Jurkat, Clone E6-1 (cell line): ENCODE measurements at regions not wholly inside any gene's neighbourhood (a gene's known extent, or its start where the extent isn't known, plus 50 kb on each side); places are given as distances from the start of the nearest gene placed in this dataset.

ENCODE experiments used
- DNase-seq: peaks from one replicate; pipeline ENCODE4 v3.0.0-alpha.2; 2011; ENCODE audit warnings: low read depth, low spot score
- H3K4me3 ChIP-seq: 2 replicates; pipeline ENCODE4 v1.5.1; 2011; ENCODE audit warnings: mild to moderate bottlenecking, low read length, control low read depth, moderate library complexity

DNA sequence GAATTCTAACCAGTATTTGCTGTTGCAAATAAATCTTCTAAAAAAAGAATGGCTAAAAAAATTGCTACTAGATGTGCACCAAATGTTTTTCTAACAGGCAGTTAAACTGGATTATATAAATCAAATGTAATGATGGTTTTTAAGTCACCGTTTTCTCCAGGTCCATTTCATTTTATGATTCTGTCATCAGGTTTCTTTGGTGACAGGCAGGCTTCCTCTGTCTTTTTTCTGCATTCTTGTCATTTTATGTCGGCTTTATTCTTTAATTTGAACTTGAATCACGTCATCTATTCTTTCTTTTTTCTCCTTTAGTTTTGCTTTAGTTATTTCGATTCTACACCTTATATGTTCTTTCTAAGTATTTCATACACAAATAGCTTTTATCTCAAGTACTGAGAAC, 212.5 kb downstream of the SOCS6 start:
- DNase-seq = no peak
- H3K4me3 ChIP-seq = no peak overlapping the region

DNA sequence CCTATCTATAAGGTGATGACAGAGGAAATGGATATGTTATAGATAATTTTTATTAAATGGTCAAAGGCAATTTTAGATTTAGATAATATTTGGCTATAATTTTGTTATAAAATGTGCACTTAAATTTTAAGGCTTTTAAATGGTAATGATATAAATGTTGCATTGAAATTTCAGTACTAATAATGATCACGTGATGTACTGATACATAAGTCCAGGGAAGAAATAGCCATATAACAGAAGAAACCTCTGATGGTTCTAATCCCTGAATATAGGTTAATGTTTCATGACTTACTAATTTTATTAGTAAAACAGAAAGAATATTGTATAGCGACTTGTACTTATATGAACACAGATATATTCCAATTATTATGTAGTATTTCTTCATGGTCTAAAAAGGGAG, 211.9 kb downstream of the SOCS6 start:
- H3K4me3 ChIP-seq = no peak overlapping the region

DNA sequence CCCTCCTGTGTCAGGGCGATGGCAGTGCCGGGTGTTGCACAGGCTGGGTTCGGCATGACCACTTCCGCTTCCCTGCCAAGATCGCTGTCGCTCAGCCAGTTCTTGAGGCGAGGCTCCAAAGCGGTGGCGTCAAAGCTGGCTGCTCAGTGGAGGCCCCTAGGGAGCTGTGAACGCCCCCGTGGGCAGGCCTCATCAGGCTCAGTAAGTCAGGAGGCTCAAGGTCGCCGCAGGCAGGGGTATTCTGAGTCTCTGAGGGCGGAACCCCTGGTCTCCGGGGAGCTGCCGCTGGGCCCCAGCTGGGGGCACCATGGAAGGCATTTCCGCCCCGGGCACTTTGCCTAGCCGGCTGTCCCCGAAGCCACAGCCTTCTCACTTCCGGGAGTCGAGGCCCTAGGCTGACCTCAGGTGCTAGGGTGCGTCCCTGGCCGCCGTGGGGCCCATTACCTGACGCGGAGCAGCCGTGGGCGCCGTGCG, 210.4 kb downstream of the SOCS6 start:
- H3K4me3 ChIP-seq = no peak overlapping the region
- no peak for DNase-seq

More for the DNA sequence above, 211.9 kb downstream of the SOCS6 start:
- DNase-seq = no peak

DNA sequence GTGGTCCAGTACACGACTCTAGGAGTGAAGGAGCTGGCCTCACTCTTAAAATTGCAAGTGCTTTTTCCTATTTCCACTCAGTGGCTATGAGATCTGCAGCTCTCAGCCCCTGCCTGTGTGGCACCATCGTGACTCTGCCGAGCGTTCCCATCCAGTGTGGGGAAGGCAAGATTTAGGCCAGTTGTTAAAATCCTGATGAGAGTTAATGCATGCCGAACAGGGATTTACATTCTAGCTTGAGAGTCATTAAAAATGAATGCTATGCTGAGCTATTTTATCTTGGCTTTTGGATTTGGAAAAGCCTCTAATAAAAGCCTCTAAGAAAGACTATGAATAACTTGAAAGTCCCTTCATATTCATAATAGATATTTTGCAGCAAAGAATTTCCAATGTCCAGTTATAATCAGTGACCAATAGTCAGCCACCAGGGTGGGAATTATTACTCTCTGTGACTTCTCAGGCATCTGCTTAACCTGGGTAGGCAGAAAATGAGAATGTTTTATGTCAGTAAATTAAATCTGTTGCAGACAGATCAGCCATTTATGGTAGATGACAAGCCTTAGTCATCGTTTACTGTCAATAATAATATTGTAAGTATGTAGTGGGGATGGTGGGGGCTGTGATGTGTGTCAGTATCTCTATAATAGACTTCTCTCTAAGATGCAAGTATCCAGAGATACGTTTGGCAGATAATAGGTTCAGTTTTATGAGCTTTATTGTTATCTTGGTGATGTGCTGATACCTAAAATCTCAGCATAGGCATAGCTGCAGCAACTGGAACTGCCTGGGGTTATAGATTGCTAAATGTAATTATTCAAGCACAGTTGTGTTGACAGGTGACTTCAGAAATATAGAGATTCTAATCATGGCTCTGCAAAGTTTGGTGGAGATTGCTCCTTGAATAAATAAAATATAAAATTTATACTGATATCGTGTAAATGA, 207.8 kb downstream of the SOCS6 start:
- DNase-seq = no peak
- H3K4me3 ChIP-seq = no peak overlapping the region

DNA sequence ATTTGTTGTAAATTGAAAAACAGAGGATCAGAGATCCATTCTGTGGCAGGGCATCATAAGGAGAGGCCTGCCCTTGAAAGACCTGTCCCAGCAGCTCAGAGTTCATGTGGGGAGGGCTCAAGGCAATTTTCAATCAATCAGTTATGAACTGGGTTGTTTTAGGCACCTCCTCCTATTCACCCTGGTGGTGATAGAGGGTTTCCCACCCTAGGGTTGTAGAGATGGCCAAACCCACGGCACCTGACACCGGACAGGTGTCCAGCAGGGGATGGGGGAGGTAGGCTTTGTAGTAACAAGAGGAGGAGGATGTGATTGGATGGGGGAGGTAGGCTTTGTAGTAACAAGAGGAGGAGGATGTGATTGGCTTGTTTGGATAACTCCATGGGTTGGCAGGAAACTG, 205.7 kb downstream of the SOCS6 start:
- DNase-seq = no peak
- no peak overlapping the region for H3K4me3 ChIP-seq

DNA sequence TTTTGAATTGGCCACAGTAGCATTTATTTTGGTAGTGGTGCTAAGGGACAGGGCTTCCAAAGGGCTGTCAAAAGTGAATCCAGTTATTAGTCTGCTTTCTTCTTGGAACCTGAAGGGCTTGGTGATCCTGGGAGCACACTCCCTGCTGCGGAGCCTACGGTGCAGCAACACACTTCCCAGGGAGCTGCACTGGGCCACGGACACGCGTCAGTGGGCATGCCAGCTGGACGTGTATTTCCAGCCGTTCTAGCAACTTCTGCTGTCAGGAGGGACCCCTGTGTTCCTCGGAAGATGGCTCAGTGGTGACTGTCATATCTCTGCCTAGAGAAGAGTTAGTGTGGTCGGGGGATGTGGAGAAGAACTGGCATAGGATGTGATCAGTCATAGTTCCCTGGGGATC, 204.6 kb downstream of the SOCS6 start:
- H3K4me3 ChIP-seq = no peak overlapping the region
- DNase-seq = no peak

DNA sequence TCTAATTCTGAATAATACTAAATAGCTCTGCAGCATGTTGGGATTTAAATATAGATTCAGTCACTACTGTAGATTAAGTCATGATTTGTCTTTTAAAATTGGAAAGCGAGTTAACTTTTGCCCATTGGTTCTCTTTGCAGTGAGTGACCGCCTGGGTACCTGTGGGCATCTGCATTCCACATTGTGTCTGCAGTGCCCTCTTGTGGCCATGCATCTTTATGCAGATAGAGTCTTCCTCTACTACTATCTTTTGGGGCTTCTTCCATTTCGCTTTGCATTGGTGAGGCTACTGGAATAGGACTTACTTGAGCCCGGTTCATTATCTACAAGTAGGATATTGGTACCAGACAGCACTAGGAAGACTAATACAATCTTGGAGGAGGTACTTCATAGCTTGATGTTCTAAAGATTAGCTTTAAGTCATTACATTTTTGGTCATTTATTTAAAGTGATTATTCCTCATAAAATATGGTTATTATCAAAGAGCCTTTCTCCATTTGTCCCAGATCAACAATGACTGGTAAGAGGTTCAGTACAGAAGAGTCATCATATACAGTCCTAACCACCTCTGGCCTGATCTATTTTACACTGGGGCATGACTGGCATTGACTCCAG, 203.0 kb downstream of the SOCS6 start:
- no peak overlapping the region for H3K4me3 ChIP-seq
- peak; percentile 28 for DNase-seq

DNA sequence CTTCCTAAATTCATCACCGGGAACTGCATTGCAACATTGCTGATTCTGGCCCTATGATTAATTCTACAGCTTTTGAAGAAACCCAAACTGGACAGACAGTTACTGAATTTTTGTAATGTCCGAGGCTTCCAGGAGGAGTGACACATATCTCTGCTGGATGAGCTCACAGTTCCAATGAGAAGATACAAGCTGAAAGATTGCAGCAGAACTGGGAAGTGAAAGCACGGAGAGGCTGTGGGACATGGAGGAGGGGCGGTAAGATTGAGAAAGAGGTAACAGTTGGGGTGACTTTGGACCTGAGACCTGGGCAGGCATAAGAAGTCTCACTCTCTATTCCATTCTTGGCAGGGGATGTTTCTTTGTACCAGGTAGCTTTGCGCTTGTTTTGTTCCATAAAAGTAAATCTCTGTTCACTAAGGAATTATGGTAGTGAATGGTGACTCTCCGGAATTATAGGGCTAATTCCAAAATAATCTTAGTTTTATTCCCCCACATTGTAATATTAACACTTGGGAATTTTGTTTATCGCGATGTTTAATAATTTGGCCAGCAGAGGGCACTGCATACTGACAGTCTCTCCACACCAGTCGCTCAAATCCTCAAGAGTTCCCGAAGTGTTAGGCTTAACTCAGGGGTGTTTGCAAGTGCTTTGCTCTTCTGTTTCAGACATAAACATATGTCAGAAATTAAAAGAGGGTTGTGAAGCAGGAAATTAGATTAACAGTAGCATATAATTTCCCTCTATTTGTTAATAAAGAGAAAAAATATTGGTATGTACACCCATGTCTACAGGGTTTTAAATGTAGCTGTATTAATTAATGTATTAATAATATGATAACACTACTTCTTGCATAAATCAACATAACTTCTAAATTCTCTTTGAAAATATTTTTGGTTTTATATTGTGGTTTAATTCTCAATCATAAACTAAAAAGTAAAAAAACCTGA, 201.4 kb downstream of the SOCS6 start:
- peak; percentile 47 for DNase-seq
- no peak overlapping the region for H3K4me3 ChIP-seq

DNA sequence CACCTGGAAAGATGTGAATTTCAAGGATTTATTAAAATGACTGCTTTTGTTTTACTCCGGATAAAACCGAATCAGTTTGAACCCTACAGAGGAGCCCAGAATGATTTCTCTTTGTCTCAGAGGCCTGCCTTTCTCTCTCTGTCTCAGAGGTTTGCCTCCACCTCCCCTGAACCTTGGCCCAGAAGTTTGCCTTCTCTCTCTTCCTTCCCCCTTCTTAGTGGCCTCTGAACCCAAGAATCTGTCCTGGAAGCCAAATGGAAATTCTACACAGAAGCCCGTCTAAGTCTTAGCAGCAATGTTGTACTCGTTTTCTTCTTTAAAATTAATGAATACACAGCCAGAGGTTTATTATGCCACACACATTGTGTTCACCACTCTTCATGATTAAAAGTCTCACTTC, 200.7 kb downstream of the SOCS6 start:
- DNase-seq = no peak
- no peak overlapping the region for H3K4me3 ChIP-seq

DNA sequence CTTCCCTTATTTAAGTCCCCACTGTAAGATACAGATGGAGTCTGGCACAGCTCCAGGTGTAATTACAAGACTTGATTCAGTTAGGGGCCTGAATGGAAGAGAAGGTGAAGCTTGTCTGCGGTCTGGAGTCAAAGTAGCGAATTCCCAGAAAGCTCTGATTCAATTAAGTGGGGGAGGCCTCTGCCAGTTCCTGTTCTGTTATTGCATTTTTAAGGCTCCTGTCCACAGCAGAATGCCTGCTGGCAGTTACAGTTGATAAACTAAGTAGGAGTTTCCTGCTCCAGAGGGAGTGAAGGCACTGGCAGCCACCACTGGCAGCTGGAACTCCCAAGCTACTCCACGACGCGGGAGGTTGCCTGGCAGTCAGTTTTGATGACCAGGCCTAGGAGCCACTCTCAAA, 181.1 kb downstream of the SOCS6 start:
- no peak for DNase-seq
- H3K4me3 ChIP-seq = no peak overlapping the region

DNA sequence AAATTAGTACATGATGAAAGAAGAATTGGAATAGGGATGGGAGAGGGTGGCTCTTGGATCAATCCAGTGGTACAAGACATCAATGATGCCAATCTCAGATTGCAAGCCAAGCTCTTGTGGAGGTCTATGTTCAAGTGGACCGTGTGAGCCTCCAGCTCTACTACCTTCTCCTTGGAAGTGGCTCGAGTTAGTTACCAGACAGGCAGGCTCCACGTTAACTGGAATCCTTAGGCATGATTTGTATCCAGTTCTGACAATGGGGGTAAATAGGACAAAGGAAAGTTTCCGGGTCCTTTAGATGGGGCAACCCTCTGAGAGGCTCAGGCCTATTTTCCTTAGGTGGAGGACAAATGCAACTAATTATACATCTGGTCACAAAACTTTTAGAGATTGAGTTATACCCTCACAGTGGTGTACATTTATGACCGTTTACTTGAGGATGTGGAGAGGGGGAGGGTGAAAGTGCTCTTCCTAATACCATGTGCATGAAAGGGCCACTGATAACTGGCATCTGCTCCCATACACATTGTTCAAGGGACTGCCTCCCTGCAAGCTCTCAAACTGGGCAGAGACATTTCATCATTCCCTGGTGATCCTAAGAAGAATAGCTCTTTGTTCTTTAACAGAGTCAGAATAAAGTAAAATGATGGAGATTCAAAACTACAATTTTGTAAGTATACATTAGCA, 180.2 kb downstream of the SOCS6 start:
- no peak for DNase-seq

DNA sequence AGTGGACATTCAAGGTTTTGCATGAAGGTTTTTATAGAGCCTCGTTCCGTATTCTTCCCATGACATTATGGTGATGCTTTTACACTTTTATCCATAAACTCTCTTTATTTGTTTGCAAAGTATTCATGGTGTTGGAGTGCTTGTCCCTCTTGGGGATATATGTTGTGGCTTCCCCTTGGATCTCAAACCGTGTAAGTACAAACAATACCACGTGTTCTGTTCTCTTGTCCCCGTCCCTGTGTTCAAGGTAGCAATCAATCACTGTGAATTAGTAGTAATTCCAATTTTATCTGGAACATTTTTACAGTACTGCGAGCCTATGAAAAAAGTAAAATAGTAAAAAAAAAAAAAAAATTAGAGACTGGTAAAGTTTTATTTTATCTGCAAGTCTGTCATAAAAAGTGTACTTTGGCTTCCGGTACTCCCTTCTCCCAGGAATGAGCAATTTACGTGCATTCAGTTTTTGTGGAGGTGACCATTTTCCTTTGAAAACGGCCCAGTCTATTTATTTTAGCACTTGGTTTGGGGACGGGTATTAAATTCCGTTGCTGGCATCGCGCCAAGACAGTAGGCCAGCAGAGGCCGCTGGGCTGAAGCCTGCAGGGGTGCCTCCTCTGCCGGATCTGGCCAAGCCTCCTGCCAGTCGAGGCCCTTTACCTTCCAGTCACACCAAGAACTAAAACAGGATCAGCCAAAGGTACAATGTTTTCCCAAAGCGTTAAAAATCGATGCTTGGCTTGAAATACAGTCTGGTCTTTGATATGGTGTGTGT, 175.7 kb downstream of the SOCS6 start:
- H3K4me3 ChIP-seq = peak overlapping the region; percentile 22; the same call in 1 of the 2 replicates
- DNase-seq = no peak

More for the DNA sequence above, 180.2 kb downstream of the SOCS6 start:
- H3K4me3 ChIP-seq = no peak overlapping the region

DNA sequence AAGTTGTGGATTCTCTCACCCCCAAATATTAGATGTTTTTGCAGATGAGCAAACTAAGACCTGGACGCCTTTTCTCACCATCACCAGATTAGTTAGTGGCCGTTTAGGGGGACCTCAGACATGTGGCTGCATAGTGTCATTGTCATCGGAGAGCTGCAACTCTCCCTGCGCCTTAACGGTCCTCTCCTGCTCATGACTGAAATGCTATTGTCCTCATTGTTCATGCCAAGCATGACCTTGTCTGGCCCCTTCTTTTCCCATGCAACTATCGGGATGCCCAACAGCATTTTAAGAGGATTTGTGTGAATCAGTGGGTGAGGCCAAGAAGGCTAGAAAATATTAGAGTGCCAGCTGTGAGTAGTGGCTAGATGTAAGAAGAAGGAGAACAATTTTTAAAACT, 174.2 kb downstream of the SOCS6 start:
- H3K4me3 ChIP-seq = no peak overlapping the region
- no peak for DNase-seq

DNA sequence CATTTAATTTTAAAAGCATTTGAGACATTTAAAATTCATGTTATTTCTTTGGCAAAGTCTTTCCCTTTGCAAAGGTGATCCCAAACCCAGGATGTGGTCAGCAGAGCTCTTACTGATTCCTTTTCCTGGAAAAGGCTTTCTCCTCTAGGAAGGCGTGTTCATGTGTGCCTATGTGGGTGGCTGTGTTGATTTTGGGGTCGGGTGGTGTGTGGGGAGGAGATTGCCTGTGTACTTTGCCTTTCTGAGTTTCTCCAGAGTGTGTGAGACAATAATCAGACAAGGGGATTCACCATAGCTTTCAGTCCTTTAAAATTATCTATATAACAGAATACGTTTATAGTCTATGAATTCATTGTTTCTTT, 173.2 kb downstream of the SOCS6 start:
- H3K4me3 ChIP-seq = no peak overlapping the region
- DNase-seq = no peak

DNA sequence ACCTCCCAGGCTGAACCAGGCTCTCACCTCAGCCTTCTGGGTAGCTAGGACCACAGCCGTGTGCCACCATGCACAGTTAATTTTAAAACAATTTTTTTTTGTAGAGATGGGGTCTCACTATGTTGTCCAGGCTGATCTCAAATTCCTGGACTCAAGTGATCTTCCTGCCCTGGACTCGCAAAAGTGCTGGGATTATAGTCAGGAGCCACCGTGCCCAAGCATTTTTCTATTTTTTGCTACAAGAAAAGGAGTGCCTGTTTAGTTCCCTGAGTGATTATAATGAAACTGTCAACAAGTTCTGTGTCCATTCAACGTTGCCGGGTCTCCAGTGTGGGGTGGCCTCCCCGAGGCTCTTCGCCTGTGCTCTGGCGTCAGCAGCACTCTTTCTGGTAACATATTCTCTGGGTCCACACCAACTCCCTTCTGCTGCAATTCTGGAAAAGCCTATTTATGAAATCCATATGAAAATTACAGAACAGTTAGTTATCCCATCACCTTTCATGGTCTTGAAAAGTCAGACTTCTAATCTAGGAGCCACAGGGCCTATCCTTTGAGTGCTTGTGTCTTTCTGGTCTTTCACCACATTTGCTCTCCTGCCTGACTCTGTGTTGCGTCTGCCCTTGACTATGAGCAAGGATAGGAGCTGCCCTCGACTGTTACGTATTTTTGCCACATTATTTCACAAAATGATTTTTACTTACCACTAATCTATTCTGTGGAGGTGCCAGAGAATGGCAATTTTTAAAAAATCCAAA, 172.7 kb downstream of the SOCS6 start:
- no peak for DNase-seq
- H3K4me3 ChIP-seq = no peak overlapping the region

DNA sequence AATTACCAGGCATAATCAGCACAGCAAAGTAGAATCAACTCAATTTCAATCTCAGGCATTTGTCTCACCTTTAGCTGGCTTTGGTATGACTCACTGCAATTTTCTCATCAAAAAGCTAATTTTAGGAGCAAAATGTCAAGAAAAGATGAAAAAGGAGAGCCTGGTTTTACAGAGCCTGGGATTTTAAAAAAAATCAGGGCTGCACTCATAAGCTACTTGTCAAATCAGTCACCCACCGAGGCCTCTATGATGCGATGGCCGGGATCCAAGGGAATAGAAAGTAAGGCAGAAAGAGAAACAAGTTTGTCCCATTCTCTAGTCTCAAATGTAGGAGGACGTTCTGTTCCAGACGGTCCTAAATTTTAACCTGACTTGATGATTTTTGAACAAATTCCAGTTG, 170.9 kb downstream of the SOCS6 start:
- no peak for DNase-seq
- H3K4me3 ChIP-seq = no peak overlapping the region

DNA sequence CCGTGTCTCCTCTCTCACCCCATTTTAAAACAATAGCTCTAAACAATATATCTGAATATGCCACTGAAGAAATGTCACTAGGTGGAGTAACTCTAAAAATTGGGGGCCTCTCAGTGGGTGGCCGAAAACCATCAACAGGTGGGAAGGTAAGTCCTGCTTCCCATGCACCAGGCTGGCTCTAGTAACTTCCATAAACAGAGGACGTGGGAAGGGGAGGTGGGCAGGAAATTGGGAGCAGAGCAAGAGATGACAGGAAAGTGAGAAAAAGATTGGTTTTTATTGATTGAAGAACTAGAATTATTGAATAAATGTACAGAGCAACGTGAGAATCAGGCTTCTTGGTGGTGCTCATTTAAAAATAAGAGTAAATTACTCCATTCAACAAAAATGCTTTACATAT, 170.4 kb downstream of the SOCS6 start:
- no peak for DNase-seq
- H3K4me3 ChIP-seq = no peak overlapping the region

DNA sequence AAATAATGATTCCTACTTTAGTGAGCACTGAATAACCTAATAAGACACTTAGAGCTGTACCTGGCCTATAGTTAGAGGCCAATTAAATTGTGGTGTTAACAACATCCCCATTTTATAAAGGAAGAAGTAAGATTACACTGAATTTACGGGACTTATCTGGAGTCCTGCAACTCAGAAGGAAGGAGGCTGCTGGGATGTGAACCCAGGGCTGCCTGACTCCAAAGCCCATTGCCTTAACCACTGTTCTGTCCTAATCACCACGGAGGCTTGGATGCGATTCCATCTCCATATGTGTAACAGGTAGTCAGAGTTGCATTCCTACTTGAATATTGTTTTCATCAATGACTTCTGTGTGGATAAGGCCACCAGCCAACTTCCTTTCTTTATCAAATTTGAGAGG, 168.9 kb downstream of the SOCS6 start:
- DNase-seq = no peak
- no peak overlapping the region for H3K4me3 ChIP-seq
